HUES6 (cell line): ENCODE measurements at regions not wholly inside any gene's neighbourhood (a gene's known extent, or its start where the extent isn't known, plus 50 kb on each side); places are given as distances from the start of the nearest gene placed in this dataset.

Source experiments
- H3K27ac ChIP-seq: 2 replicates; pipeline ENCODE4 v1.7.0; 2013; ENCODE audit warnings: low read depth, mild to moderate bottlenecking, low read length, inconsistent platforms
- H3K27me3 ChIP-seq: 2 replicates; pipeline ENCODE4 v1.6.1; 2013; ENCODE audit warnings: low read length; ENCODE audit not compliant: control insufficient read depth, insufficient read depth
- H3K36me3 ChIP-seq: 2 replicates; pipeline ENCODE4 v1.6.1; 2013; ENCODE audit warnings: low read length; ENCODE audit not compliant: control insufficient read depth, insufficient read depth
- H3K4me1 ChIP-seq: 2 replicates; pipeline ENCODE4 v1.6.1; 2013; ENCODE audit warnings: low read length; ENCODE audit not compliant: control insufficient read depth, insufficient read depth
- H3K4me3 ChIP-seq: 2 replicates; pipeline ENCODE4 v1.5.1; 2013; ENCODE audit warnings: low read depth, low read length
- H3K9ac ChIP-seq: one replicate; pipeline ENCODE4 v1.6.1; 2013; ENCODE audit warnings: mild to moderate bottlenecking, low read length
- H3K9me3 ChIP-seq: 2 replicates; pipeline ENCODE4 v1.6.1; 2013; ENCODE audit warnings: low read depth, low read length; ENCODE audit not compliant: control insufficient read depth, insufficient read depth

- Histone ChIP-seq H3K27ac (no peak overlapping the region), H3K4me1 (peaks cover 10% of the 10 kb centered on the region), H3K4me3 (no peak overlapping the region), H3K27me3 (no peaks in the 10 kb centered on the region), H3K36me3 (no peaks in the 10 kb centered on the region), H3K9me3 (no peaks in the 10 kb centered on the region), H3K9ac (no peak overlapping the region)
These were observed 75.0 kb upstream of the DUSP10 start for GRCh38 chr1:221816899-221817298.

- no peaks in the 10 kb centered on the region for H3K27me3 ChIP-seq
- no peaks in the 10 kb centered on the region for H3K9me3 ChIP-seq
- no peak overlapping the region for H3K27ac ChIP-seq
- H3K9ac ChIP-seq, result no peak overlapping the region
- H3K4me1 ChIP-seq, result peaks cover 10% of the 10 kb centered on the region
- H3K36me3 ChIP-seq, result no peaks in the 10 kb centered on the region
- no peak overlapping the region for H3K4me3 ChIP-seq
These were observed 73.8 kb upstream of the DUSP10 start for GRCh38 chr1:221815660-221816059.

DNA sequence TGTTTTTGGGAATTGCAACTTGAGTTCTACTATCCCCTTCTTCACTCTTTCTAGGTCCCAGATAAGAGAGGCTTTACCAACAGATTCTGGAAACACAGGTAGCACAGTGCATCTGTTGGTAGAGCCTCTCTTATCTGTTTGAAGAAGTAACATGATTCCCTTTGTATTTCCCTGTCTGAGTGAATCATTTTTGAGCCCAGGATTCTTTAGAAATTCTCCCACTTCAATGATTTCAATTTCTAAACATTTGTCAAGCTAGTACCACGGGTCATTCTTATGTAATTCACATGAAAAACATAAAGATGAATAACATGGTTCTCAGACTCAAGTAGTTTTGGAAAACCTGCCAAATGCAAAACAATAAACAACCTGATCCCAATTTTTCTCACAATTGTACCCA, 72.0 kb upstream of the DUSP10 start:
- Histone ChIP-seq H3K27me3 (no peaks in the 10 kb centered on the region), H3K9ac (no peak overlapping the region), H3K27ac (no peak overlapping the region), H3K4me3 (no peak overlapping the region), H3K36me3 (no peaks in the 10 kb centered on the region), H3K4me1 (peaks cover 10% of the 10 kb centered on the region), H3K9me3 (no peaks in the 10 kb centered on the region)

- H3K9ac ChIP-seq, result no peak overlapping the region
- H3K27ac ChIP-seq, result no peak overlapping the region
- no peaks in the 10 kb centered on the region for H3K36me3 ChIP-seq
- H3K9me3 ChIP-seq, result no peaks in the 10 kb centered on the region
- H3K4me3 ChIP-seq, result no peak overlapping the region
- peaks cover 10% of the 10 kb centered on the region for H3K4me1 ChIP-seq
- H3K27me3 ChIP-seq, result no peaks in the 10 kb centered on the region
These were observed 71.2 kb upstream of the DUSP10 start for GRCh38 chr1:221812905-221813597.

DNA sequence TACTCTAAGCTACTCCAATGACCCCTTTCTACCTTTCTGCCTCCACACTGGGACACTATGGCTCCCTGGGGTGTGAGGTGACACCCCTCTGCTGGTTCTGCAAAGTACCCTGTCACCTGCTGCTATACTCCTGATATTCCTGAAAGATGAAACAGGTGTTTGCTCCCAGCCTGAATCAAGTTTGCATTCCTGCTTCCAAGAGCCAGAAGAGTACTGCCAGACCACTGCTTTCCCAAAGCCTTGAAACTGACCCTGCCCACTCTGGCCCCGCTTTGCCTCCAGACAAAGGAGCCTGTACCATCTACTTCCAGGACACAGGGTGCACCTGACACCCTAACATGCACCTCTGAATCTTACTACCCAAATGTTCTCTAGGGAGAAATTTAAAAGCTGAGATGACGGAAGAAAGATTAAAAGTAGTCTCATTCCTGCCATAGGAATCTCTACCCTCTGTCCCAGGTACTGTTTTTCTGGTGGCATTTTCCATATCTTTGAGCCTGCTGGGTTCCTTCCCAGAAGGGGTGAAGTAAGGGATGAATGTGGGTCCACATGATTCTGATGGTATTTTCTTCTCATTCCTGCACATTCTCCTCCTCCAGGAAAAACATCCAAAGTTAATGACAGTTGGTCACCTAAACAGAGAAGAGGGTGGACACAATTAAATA, 70.3 kb upstream of the DUSP10 start:
- H3K27me3 ChIP-seq, result no peaks in the 10 kb centered on the region
- H3K9me3 ChIP-seq, result no peaks in the 10 kb centered on the region
- no peak overlapping the region for H3K27ac ChIP-seq
- no peak overlapping the region for H3K4me3 ChIP-seq
- H3K4me1 ChIP-seq, result peaks cover 8% of the 10 kb centered on the region
- H3K9ac ChIP-seq, result no peak overlapping the region
- H3K36me3 ChIP-seq, result no peaks in the 10 kb centered on the region

GRCh38 chr1:221810406-221810805, 68.5 kb upstream of the DUSP10 start:
- Histone ChIP-seq H3K9me3 (no peaks in the 10 kb centered on the region), H3K4me1 (no peaks in the 10 kb centered on the region), H3K4me3 (no peak overlapping the region), H3K27me3 (no peaks in the 10 kb centered on the region), H3K9ac (no peak overlapping the region), H3K36me3 (no peaks in the 10 kb centered on the region), H3K27ac (no peak overlapping the region)

DNA sequence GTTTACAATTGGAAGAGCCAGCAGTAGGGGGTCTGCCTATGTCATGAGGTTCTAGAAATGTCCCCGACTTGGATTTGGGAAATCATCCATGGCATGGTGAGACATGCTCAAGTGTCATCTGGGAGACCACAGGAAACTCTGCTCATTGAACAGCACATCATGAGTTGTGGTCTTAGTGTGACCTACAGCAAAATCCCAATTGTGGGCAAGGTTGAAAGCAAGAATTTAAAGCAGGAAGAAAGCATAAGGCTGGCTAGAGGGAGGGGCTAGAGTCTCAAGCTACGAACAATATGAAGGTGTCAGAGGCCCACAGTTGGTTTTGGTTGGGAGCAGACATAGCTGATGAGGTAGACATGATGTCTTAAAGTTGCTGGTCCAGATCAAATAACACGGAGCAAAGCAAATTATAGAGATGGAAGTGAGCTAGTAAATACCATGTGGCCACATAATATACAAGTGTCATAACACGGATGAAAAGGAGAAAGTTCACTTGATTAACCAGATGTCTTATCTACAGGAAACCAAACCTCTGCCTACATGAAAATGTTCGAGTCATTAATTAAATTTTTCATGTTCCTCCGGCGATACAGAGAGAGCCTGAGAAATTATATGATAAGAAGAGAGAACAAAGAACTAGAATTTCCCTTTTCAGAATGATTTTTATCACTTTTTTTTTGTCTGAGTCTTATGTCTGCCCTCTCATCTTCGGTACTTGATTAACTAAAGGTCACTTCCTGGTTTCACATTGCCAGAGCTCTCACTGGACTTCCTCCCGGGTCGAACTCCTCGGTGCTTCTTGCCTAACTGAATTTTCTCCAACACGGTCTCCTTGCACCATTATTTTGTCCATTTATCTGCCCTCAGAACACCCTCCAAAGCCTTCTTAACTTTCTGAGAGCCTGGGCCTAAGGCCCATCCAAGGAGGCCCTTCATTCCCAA, 67.5 kb upstream of the DUSP10 start:
- Histone ChIP-seq H3K9me3 (no peaks in the 10 kb centered on the region), H3K4me3 (no peak overlapping the region), H3K4me1 (no peaks in the 10 kb centered on the region), H3K27ac (no peak overlapping the region), H3K9ac (no peak overlapping the region), H3K36me3 (no peaks in the 10 kb centered on the region), H3K27me3 (no peaks in the 10 kb centered on the region)

DNA sequence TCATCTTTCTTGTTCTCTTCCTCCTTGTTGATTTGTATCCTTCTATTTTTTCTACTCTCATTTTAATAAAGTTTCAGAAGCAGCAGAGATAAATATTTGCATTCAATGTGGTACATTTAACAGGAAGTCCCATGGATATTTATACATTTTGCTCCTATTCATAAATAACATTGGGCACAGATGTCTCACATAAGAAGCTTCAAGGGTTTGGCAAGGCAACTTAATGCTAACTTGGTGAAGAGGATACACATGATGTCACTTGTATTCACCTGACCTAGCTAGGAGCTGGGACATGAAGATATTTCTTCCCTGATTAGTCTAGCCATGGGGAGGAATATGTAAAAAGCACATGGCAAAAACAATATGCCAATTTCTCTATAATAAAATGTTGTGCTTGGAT, 65.1 kb upstream of the DUSP10 start:
- Histone ChIP-seq H3K9me3 (no peaks in the 10 kb centered on the region), H3K27ac (no peak overlapping the region)

GRCh38 chr1:221806236-221806635, 64.3 kb upstream of the DUSP10 start:
- no peak overlapping the region for H3K9ac ChIP-seq
- no peaks in the 10 kb centered on the region for H3K27me3 ChIP-seq
- H3K4me1 ChIP-seq, result peaks cover 15% of the 10 kb centered on the region; the same call in 1 of the 2 replicates
- H3K27ac ChIP-seq, result no peak overlapping the region
- H3K36me3 ChIP-seq, result no peaks in the 10 kb centered on the region
- no peaks in the 10 kb centered on the region for H3K9me3 ChIP-seq
- H3K4me3 ChIP-seq, result no peak overlapping the region

More for the DNA sequence above, 65.1 kb upstream of the DUSP10 start:
- Histone ChIP-seq H3K36me3 (no peaks in the 10 kb centered on the region), H3K9ac (no peak overlapping the region), H3K4me3 (no peak overlapping the region), H3K4me1 (peaks cover 7% of the 10 kb centered on the region; the same call in 1 of the 2 replicates), H3K27me3 (no peaks in the 10 kb centered on the region)

DNA sequence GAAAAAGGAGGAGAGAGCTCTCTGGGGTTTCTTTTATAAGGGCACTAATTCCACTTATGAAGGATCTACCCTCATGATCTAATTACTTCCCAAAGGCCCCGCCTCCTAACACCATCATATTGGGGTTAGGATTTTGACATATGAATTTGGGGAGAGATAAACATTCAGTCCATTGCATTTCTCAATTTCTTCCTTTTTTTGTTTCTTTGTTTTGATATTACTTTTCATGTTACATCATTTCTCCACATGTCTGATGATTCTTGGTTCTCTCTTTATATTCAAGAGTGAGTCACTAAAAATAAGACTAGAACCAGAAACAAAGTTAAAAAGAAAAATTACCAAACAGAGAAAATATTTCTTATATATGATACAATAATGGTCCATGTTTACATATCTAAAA, 63.2 kb upstream of the DUSP10 start:
- Histone ChIP-seq H3K36me3 (no peaks in the 10 kb centered on the region), H3K4me1 (peaks cover 16% of the 10 kb centered on the region; the same call in 1 of the 2 replicates), H3K9me3 (no peaks in the 10 kb centered on the region), H3K4me3 (no peak overlapping the region), H3K27ac (no peak overlapping the region), H3K27me3 (no peaks in the 10 kb centered on the region), H3K9ac (no peak overlapping the region)

- Histone ChIP-seq H3K9me3 (peaks cover 6% of the 10 kb centered on the region; the same call in 1 of the 2 replicates), H3K9ac (no peak overlapping the region), H3K4me3 (no peak overlapping the region), H3K36me3 (no peaks in the 10 kb centered on the region), H3K27me3 (no peaks in the 10 kb centered on the region), H3K4me1 (peaks cover 16% of the 10 kb centered on the region; the same call in 1 of the 2 replicates), H3K27ac (no peak overlapping the region)
These were observed 62.4 kb upstream of the DUSP10 start for GRCh38 chr1:221804303-221804702.
